Gastrocnemius medialis (tissue), 4 donors: ENCODE measurements at regions not wholly inside any gene's neighbourhood (a gene's known extent, or its start where the extent isn't known, plus 50 kb on each side); places are given as distances from the start of the nearest gene placed in this dataset.

ENCODE experiments used
- ATAC-seq, 2 donors: fragments of 150-250 bp; one replicate each; pipeline ENCODE4 v1.9.1; 2016
- DNase-seq, 2 donors: peaks; one replicate each; pipeline ENCODE4 v3.0.0-alpha.2; 2019
- H3K27ac ChIP-seq, 4 donors: fragments of 200-600 bp; sonication (generic); 1 replicate in 1 of 4; 2 replicates in 3 of 4; pipeline ENCODE4 v1.5.1; 2016 to 2018; ENCODE audit warnings: mild to moderate bottlenecking in 2 of 4, moderate library complexity in 1 of 4
- H3K27me3 ChIP-seq, 3 donors: fragments of 200-600 bp; sonication (generic) in 2 of 3; 1 replicate in 1 of 3; 2 replicates in 2 of 3; pipeline versions ENCODE4 v1.5.1 to v1.6.0; 2016 to 2019; ENCODE audit warnings: mild to moderate bottlenecking in 1 of 3, moderate library complexity in 1 of 3
- H3K36me3 ChIP-seq, 2 donors: fragments of 200-600 bp; sonication (generic) in 1 of 2; one replicate each; pipeline ENCODE4 v1.5.1; 2017 to 2018
- H3K4me1 ChIP-seq, 2 donors: fragments of 200-600 bp; sonication (generic) in 1 of 2; one replicate each; pipeline ENCODE4 v1.5.1; 2016 to 2017; ENCODE audit warnings: mild to moderate bottlenecking in 2 of 2
- H3K4me3 ChIP-seq, 4 donors: fragments of 200-600 bp; sonication (generic) in 3 of 4; 1 replicate in 1 of 4; 2 replicates in 3 of 4; pipeline ENCODE4 v1.5.1; 2016 to 2019; ENCODE audit warnings: mild to moderate bottlenecking in 2 of 4
- H3K9me3 ChIP-seq, 3 donors: fragments of 200-600 bp; sonication (generic) in 2 of 3; 1 replicate in 1 of 3; 2 replicates in 2 of 3; pipeline ENCODE4 v1.5.1; 2016 to 2019
- CTCF ChIP-seq, 5 experiments: fragments of 450-650 bp in 3 of 5; fragments of 200-600 bp in 2 of 5; sonication (generic) in 2 of 5; IDR thresholded peaks in 4 of 5; conservative IDR thresholded peaks in 1 of 5; 1 replicate in 4 of 5; 2 replicates in 1 of 5; pipeline ENCODE4 v1.5.1; 2016 to 2019; ENCODE audit warnings: antibody characterized with exemption in 5 of 5, mild to moderate bottlenecking in 3 of 5, moderate library complexity in 3 of 5
- POLR2A ChIP-seq, 2 donors: fragments of 450-650 bp; IDR thresholded peaks; one replicate each; pipeline ENCODE4 v1.6.1; 2017; ENCODE audit warnings: antibody characterized with exemption in 2 of 2, mild to moderate bottlenecking in 2 of 2, moderate library complexity in 2 of 2
- in situ Hi-C, 4 donors: fragments of 200-750 bp; cut with MboI; loops; one replicate each; pipeline versions ENCODE4 v1.15.0 to v1.8.0; 2017; ENCODE audit warnings: low sequenced_read_pairs in 4 of 4
- intact Hi-C: fragments of 100-400 bp; cut with DNase I; formaldehyde crosslinking; loops from one replicate; pipeline ENCODE4 v1.15.1; 2023; ENCODE audit warnings: low total_unique reads

- Histone ChIP-seq H3K27ac (no peak overlapping the region), H3K27me3 (no peaks in the 10 kb centered on the region), H3K9me3 (no peaks in the 10 kb centered on the region), H3K4me1 (no peaks in the 10 kb centered on the region), H3K36me3 (no peaks in the 10 kb centered on the region), H3K4me3 (no peak overlapping the region)
- in situ Hi-C loops: no loop called here
- intact Hi-C loops: no loop called here
- ATAC-seq (no peak), DNase-seq (no peak)
- TF ChIP-seq CTCF (IDR thresholded peaks at IDR 0.05 in 4 of 5, conservative IDR thresholded peaks at IDR 0.05 in 1 of 5) (no peak), POLR2A (IDR thresholded peaks at IDR 0.05) (no peak)
Observed at GRCh38 chr12:60421741-60422140, 825.9 kb downstream of the SLC16A7 start.

- in situ Hi-C loops (no loop called here), intact Hi-C loops (no loop called here)
- TF ChIP-seq POLR2A (IDR thresholded peaks at IDR 0.05): no peak
- no peak for TF ChIP-seq CTCF (IDR thresholded peaks at IDR 0.05 in 4 of 5, conservative IDR thresholded peaks at IDR 0.05 in 1 of 5)
- no peak for DNase-seq
- no peaks in the 10 kb centered on the region for H3K36me3 ChIP-seq
- H3K27ac ChIP-seq: no peak overlapping the region
- ATAC-seq: no peak
- no peaks in the 10 kb centered on the region for H3K4me1 ChIP-seq
- H3K27me3 ChIP-seq: no peaks in the 10 kb centered on the region
- H3K4me3 ChIP-seq: no peak overlapping the region
- no peaks in the 10 kb centered on the region for H3K9me3 ChIP-seq
Observed at GRCh38 chr12:60437297-60437696, 841.5 kb downstream of the SLC16A7 start.

- Histone ChIP-seq H3K27ac (no peak overlapping the region), H3K4me1 (no peaks in the 10 kb centered on the region), H3K4me3 (no peak overlapping the region), H3K36me3 (no peaks in the 10 kb centered on the region), H3K9me3 (no peaks in the 10 kb centered on the region), H3K27me3 (no peaks in the 10 kb centered on the region)
- intact Hi-C loops: no loop called here
- TF ChIP-seq POLR2A (IDR thresholded peaks at IDR 0.05) (no peak), CTCF (IDR thresholded peaks at IDR 0.05 in 4 of 5, conservative IDR thresholded peaks at IDR 0.05 in 1 of 5) (no peak)
- ATAC-seq (no peak), DNase-seq (no peak)
- in situ Hi-C loops: no loop called here
Observed at GRCh38 chr12:60441577-60441976, 845.7 kb downstream of the SLC16A7 start.

- H3K4me1 ChIP-seq: no peaks in the 10 kb centered on the region
- H3K4me3 ChIP-seq: no peak overlapping the region
- ATAC-seq (no peak), DNase-seq (no peak)
- no peaks in the 10 kb centered on the region for H3K36me3 ChIP-seq
- no peaks in the 10 kb centered on the region for H3K27me3 ChIP-seq
- intact Hi-C loops: no loop called here
- in situ Hi-C loops: no loop called here
- H3K27ac ChIP-seq: no peak overlapping the region
- no peaks in the 10 kb centered on the region for H3K9me3 ChIP-seq
- no peak for TF ChIP-seq POLR2A (IDR thresholded peaks at IDR 0.05)
- TF ChIP-seq CTCF (IDR thresholded peaks at IDR 0.05 in 4 of 5, conservative IDR thresholded peaks at IDR 0.05 in 1 of 5): no peak
Observed at GRCh38 chr12:60451457-60451856, 855.6 kb downstream of the SLC16A7 start.

- Histone ChIP-seq H3K27ac (no peak overlapping the region), H3K9me3 (no peaks in the 10 kb centered on the region), H3K36me3 (no peaks in the 10 kb centered on the region), H3K27me3 (no peaks in the 10 kb centered on the region), H3K4me3 (no peak overlapping the region), H3K4me1 (no peaks in the 10 kb centered on the region)
- intact Hi-C loops (no loop called here), in situ Hi-C loops (no loop called here)
- no peak for TF ChIP-seq CTCF (IDR thresholded peaks at IDR 0.05 in 4 of 5, conservative IDR thresholded peaks at IDR 0.05 in 1 of 5)
- no peak for TF ChIP-seq POLR2A (IDR thresholded peaks at IDR 0.05)
- ATAC-seq (no peak), DNase-seq (no peak)
Observed at GRCh38 chr12:60465060-60465459, 869.2 kb downstream of the SLC16A7 start.
